Upper lobe of left lung (tissue), 4 donors: ENCODE measurements at regions not wholly inside any gene's neighbourhood (a gene's known extent, or its start where the extent isn't known, plus 50 kb on each side); places are given as distances from the start of the nearest gene placed in this dataset.

ENCODE experiments used
- EP300 ChIP-seq, 4 donors: sonication (generic); formaldehyde crosslinking; IDR thresholded peaks; one replicate each; pipeline ENCODE4 v1.5.1; 2017; ENCODE audit warnings: antibody characterized with exemption in 4 of 4, control low read depth in 2 of 4
- TF ChIP-seq, protein P1 (sequence below), 6 experiments: fragments of 450-650 bp in 4 of 6; fragments of 200-600 bp in 2 of 6; sonication (generic) in 2 of 6; IDR thresholded peaks; one replicate each; pipeline ENCODE4 v1.5.1; 2016 to 2019; ENCODE audit warnings: antibody characterized with exemption in 6 of 6

DNA sequence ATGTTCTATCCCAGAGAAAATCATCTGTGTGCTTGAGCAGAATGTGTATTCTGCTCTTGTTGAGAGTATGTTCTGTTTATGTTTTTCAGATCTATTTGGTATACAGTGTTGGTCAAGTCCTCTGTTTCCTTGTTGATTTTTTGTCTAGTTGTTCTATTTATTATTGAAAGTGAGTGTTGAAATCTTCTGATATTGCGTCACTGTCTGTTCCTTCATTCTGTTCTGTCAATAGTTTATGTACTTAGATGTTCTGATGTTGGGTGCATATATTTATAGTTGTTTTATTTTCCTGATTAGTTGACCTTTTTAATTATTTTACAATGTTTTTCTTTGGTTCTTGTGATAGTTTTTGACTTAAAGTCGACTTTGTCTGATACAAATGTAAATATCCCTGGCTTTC, 458.7 kb upstream of the HSF2 start:
- TF ChIP-seq, protein P1, sequence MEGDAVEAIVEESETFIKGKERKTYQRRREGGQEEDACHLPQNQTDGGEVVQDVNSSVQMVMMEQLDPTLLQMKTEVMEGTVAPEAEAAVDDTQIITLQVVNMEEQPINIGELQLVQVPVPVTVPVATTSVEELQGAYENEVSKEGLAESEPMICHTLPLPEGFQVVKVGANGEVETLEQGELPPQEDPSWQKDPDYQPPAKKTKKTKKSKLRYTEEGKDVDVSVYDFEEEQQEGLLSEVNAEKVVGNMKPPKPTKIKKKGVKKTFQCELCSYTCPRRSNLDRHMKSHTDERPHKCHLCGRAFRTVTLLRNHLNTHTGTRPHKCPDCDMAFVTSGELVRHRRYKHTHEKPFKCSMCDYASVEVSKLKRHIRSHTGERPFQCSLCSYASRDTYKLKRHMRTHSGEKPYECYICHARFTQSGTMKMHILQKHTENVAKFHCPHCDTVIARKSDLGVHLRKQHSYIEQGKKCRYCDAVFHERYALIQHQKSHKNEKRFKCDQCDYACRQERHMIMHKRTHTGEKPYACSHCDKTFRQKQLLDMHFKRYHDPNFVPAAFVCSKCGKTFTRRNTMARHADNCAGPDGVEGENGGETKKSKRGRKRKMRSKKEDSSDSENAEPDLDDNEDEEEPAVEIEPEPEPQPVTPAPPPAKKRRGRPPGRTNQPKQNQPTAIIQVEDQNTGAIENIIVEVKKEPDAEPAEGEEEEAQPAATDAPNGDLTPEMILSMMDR (IDR thresholded peaks at IDR 0.05): no peak
- TF ChIP-seq EP300 (IDR thresholded peaks at IDR 0.05): no peak
